Inflammatory macrophage treated with lipopolysaccharide for 1 hour (primary cell): ENCODE measurements at regions not wholly inside any gene's neighbourhood (a gene's known extent, or its start where the extent isn't known, plus 50 kb on each side); places are given as distances from the start of the nearest gene placed in this dataset.

Experiments
- DNase-seq, 2 donors: peaks; one replicate each; pipeline ENCODE4 v3.0.0-alpha.2; 2020 to 2022

- no peak for DNase-seq
Observed at GRCh38 chr6:11380969-11381744, 148.7 kb upstream of the NEDD9 start.

GRCh38 chr6:11380549-11380948 lies 148.1 kb upstream of the NEDD9 start:
- no peak for DNase-seq

DNA sequence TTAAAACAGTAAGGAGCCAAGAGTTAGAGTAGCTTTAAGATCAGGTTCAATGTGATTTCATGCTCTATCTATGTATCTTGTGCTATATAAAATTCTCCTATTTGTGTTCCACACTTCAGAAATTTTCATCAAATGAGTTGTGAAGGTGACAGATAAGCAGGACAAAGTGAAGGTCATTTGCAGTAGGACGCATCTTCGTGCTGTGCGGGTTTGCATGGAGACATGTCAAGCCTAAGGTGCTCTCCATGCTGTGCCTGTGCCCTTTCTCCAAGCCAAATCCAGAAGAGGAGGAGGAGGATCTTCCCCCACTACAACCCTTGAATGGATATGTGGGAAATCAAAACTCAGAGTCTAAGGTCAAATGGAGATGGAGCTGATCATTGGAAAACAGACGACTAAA lies 147.3 kb upstream of the NEDD9 start:
- no peak for DNase-seq

- DNase-seq = no peak
Observed at GRCh38 chr6:11378639-11379038, 146.2 kb upstream of the NEDD9 start.

GRCh38 chr6:11374036-11375010 lies 141.9 kb upstream of the NEDD9 start:
- DNase-seq = peak; percentile 94 to 98

- DNase-seq = no peak
Observed at GRCh38 chr6:11373208-11373607, 140.7 kb upstream of the NEDD9 start.

DNA sequence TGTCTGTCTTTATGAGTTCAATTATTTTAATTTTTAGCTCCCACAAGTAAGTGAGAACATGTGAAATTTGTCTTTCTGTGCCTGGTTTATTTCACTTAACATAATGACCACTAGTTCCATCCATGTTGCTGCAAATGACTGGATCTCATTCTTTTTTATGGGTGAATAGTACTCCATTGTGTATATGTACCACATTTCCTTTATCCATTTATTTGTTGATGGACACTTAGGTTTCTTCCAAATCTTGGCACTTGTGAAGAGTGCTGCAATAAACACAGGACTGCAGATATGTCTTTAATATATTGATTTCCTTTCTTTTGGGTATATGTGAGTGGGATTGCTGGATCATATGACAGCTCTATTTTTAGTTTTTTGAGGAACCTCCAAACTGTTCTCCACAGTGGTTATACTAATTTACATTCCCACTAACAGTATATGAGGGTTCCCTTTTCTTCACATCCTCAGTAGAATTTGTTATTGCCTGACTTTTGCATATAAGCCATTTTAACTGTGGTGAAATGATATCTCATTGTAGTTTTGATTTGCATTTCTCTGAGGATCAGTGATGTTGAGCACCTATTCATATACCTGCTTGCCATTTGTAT lies 139.8 kb upstream of the NEDD9 start:
- DNase-seq = peak; percentile 49 to 75

GRCh38 chr6:11370191-11371018 lies 137.9 kb upstream of the NEDD9 start:
- no peak for DNase-seq

DNA sequence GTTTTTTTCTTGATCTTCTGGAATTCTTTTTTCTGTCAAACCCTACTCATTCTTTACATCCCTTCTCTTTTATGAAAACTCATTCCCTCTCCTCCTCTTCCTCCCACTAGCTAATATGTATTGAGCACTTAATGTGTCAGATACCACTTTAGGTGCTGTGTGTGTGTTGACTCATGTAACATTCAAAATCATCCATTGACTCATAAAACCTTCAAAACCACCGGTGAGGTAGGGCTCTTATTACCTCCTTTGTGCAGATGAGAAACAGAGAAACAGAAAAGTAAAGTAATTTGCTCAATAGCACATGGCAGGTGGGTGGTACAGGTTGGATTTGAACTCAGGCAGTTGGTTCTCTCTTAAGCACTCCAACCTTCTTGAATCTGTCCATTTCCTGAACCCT lies 136.3 kb upstream of the NEDD9 start:
- DNase-seq = no peak

- DNase-seq = no peak
Observed at GRCh38 chr6:11368264-11368663, 135.8 kb upstream of the NEDD9 start.

DNA sequence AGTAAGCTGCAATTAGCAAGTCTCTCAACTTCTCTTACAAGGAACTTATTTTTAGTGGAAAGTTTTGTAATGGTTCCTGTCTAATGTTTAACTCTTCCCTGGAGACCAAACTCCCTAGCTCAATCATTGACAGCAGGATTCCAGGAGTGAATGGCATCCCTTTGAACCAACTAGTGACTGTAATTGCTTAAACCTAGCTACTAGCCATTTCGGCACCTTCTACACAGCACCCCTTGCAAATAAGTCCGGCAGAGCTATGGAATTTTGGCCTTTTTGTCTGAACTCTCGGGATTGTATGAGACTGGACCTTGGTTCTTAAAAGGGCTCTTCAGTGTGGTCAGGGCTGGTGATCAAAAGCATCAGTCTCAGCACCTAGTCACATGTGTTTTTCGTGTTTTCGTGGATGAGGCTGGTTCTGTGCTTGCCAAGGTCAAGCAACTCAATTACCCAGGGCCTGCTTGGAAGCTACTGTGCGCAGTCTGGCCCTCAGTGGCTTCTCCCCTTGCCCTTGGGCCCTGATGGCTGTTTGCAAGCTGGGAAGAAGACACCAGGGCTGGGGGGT lies 135.3 kb upstream of the NEDD9 start:
- no peak for DNase-seq

DNA sequence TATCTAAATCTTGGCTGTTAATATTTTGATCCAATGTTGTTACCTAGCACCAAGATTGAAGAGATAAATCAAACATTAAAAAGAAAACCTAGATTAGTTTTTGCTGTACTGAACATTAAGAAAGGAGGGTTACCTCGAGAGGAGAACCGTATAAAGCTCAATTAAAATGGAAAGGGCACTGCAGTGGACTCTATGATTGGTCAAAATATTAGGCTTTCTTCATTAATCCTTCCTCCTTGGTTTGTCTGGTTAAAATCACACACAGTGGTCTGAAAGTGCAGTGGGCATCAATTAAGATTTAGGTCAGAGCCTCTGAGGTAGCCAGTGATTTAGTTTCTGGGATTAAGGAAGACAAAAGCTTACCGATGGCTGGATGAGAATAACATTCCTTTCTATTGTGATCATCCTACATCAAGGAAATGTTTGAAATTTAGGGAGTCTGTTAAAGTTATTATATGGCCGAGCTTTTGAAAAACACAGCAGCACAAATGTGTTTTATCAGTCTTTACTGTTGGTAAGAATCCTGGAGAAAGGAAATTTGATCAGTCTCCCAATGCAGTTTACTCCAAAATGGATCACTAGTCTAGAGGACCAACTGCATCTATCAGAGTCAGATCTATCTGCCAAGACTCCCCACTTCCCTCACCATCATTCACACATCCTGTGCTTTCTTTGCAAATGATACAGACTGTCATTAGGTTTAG lies 134.6 kb upstream of the NEDD9 start:
- DNase-seq = no peak

DNA sequence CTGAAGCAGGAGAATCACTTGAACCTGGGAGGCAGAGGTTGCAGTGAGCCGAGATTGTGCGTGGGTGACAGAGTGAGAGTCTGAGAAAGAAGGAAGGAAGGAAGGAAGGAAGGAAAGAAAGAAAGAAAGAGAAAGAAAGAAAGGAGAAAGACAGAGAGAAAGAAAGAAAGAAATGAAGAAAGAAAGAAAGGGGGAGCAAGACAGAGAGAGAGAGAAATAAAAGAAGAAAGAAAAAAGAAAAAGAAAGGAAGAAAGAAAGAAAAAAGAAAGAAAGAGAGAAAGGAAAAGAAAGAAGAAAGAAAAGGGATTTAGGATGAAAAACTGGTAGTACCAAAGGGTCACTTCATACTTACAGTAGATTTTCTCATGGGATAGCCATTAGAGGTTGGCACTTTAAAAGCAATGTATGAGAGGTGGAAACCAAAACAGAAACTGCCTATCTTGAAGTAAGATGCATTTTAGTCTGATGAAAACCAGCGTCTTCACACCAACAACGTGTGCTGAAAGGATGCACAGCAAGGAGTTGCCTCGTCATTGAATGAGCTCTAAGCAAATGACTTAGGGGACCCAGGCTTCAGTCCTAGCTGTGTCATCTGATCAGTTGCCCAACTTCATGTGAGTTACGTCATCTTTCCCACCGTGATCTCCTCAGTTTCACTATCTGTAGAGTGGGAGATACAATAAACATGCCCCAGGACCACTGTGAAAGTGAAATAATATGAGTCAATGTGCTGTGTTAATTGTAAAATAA lies 133.9 kb upstream of the NEDD9 start:
- peak; percentile 83 to 84 for DNase-seq

- DNase-seq = no peak
Observed at GRCh38 chr6:11364971-11365397, 132.5 kb upstream of the NEDD9 start.

- no peak for DNase-seq
Observed at GRCh38 chr6:11363881-11364576, 131.6 kb upstream of the NEDD9 start.

DNA sequence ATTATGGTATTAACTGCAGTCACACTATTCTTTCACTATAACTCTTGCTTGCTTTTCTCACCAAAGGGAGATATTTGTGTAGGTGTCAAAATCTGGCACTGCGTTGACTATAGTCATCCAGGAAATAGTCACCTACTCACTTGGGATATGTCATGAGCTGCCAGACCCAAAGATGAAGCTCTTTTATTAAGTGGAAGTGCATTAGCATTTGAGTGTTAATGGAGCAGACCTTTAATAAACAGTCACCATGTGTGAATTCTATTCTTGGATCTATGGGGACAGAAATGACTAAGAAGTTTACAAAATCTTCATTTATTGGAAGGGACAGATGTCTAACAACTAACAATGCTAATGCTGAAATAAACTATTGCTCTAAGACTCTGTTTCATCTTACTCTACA lies 130.1 kb upstream of the NEDD9 start:
- peak; percentile 24 to 77 for DNase-seq

GRCh38 chr6:11358904-11359830 lies 126.7 kb upstream of the NEDD9 start:
- peak in 1 of 2 donors; percentile 53 for DNase-seq

- DNase-seq = no peak
Observed at GRCh38 chr6:11357285-11357684, 124.8 kb upstream of the NEDD9 start.
